Sigmoid colon (tissue), 6 donors: ENCODE measurements at regions not wholly inside any gene's neighbourhood (a gene's known extent, or its start where the extent isn't known, plus 50 kb on each side); places are given as distances from the start of the nearest gene placed in this dataset.

Experiments used
- DNase-seq: peaks from one replicate; pipeline ENCODE4 v3.0.0-alpha.2; 2019
- H3K27ac ChIP-seq, 4 donors: fragments of 200-600 bp; sonication (generic); one replicate each; pipeline ENCODE4 v1.5.1; 2016 to 2019; ENCODE audit warnings: mild to moderate bottlenecking in 1 of 4
- H3K27me3 ChIP-seq, 3 donors: fragments of 200-600 bp; sonication (generic); one replicate each; pipeline ENCODE4 v1.5.1; 2019; ENCODE audit warnings: mild to moderate bottlenecking in 1 of 3
- H3K36me3 ChIP-seq, 4 donors: fragments of 200-600 bp; sonication (generic); one replicate each; pipeline ENCODE4 v1.5.1; 2016 to 2019
- H3K4me1 ChIP-seq, 4 donors: fragments of 200-600 bp; sonication (generic); one replicate each; pipeline ENCODE4 v1.5.1; 2017 to 2019
- H3K4me3 ChIP-seq, 4 donors: fragments of 200-600 bp; sonication (generic); one replicate each; pipeline ENCODE4 v1.5.1; 2017 to 2019; ENCODE audit warnings: mild to moderate bottlenecking in 2 of 4, moderate library complexity in 1 of 4
- H3K9me3 ChIP-seq, 4 donors: fragments of 200-600 bp in 3 of 4; sonication (generic) in 3 of 4; one replicate each; pipeline versions ENCODE4 v1.5.1 to v1.6.1; 2013 to 2019
- EP300 ChIP-seq, 4 donors: sonication (generic); formaldehyde crosslinking; IDR thresholded peaks; one replicate each; pipeline ENCODE4 v1.6.1; 2017; ENCODE audit warnings: antibody characterized with exemption in 4 of 4
- POLR2A ChIP-seq, 2 donors: fragments of 450-650 bp; IDR thresholded peaks; one replicate each; pipeline ENCODE4 v1.6.1; 2016; ENCODE audit warnings: antibody characterized with exemption in 2 of 2, mild to moderate bottlenecking in 2 of 2, moderate library complexity in 2 of 2
- POLR2AphosphoS5 ChIP-seq, 4 donors: sonication (generic); formaldehyde crosslinking; IDR thresholded peaks; one replicate each; pipeline ENCODE4 v1.6.1; 2017; ENCODE audit warnings: antibody characterized with exemption in 4 of 4
- WGBS, 2 donors: extraction: QIAGEN DNeasy Blood & Tissue Kit; methylation state at CpG; one replicate each; pipeline ENCODE4 v1.1.7; 2013; 5-methylcytosine and 5-hydroxymethylcytosine counted together
- intact Hi-C: fragments of 100-400 bp; cut with DNase I; formaldehyde crosslinking; loops from one replicate; pipeline ENCODE4 v1.15.1; 2023
- TF ChIP-seq, protein P1 (sequence below), 4 experiments: fragments of 450-650 bp in 3 of 4; fragments of 200-600 bp in 1 of 4; IDR thresholded peaks; one replicate each; pipeline ENCODE4 v1.5.1; 2016 to 2019; ENCODE audit warnings: antibody characterized with exemption in 4 of 4, mild to moderate bottlenecking in 3 of 4, moderate library complexity in 2 of 4
- donor health status: healthy with polysubstance abuse.
- donor health status: healthy.

DNA sequence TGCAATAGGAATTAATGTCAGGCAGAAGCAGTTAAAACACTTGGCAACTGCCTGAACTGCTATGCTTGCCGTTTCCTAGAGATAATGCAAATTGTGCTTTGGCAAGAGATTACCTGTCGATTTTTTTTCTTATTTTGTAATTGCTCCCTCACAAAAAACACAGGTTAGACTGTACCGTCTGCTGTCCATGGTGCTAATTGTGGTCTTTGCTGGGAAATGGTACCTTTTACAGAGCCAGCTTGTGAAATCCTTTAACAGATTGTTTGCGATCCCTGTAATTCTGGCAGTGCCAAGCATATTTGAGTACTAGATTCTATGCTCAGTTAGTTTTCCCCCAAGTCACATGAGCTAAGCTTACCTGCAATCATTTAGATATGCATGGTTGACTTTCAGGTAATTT is 2125.8 kb upstream of the WWC1 start:
- 21 to 41% methylated on average over 4 of the region's 4 CpGs for WGBS, 2 donors
- intact Hi-C loops = no loop called here
- no peaks in the 10 kb centered on the region for H3K4me1 ChIP-seq
- H3K9me3 ChIP-seq = no peaks in the 10 kb centered on the region
- H3K27ac ChIP-seq = no peak overlapping the region
- TF ChIP-seq, protein P1, sequence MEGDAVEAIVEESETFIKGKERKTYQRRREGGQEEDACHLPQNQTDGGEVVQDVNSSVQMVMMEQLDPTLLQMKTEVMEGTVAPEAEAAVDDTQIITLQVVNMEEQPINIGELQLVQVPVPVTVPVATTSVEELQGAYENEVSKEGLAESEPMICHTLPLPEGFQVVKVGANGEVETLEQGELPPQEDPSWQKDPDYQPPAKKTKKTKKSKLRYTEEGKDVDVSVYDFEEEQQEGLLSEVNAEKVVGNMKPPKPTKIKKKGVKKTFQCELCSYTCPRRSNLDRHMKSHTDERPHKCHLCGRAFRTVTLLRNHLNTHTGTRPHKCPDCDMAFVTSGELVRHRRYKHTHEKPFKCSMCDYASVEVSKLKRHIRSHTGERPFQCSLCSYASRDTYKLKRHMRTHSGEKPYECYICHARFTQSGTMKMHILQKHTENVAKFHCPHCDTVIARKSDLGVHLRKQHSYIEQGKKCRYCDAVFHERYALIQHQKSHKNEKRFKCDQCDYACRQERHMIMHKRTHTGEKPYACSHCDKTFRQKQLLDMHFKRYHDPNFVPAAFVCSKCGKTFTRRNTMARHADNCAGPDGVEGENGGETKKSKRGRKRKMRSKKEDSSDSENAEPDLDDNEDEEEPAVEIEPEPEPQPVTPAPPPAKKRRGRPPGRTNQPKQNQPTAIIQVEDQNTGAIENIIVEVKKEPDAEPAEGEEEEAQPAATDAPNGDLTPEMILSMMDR (IDR thresholded peaks at IDR 0.05) = no peak
- no peak for TF ChIP-seq EP300 (IDR thresholded peaks at IDR 0.05)
- no peak for TF ChIP-seq POLR2A (IDR thresholded peaks at IDR 0.05)
- TF ChIP-seq POLR2AphosphoS5 (IDR thresholded peaks at IDR 0.05) = no peak
- no peak for DNase-seq
- no peaks in the 10 kb centered on the region for H3K36me3 ChIP-seq
- H3K27me3 ChIP-seq = no peaks in the 10 kb centered on the region
- H3K4me3 ChIP-seq = no peak overlapping the region

DNA sequence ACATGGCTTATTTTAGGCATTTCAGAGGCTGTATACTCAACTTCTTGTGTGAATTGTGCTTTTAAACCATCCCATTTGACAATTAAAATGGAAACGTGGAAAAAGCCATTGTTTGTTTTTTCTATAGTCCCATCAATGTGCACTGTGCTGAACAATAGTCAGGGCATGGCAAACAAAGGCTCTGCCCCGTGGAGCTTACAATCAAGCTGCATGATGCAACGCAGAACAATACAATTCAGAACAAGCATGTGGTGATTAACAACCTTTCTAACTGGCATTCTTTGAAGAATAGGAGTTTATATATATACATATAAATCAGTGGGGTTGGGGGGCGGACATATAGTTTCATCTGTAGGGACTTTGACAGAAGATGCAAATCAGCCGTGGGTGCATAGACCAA is 2125.4 kb upstream of the WWC1 start:
- Histone ChIP-seq H3K4me1 (no peaks in the 10 kb centered on the region), H3K9me3 (no peaks in the 10 kb centered on the region), H3K27me3 (no peaks in the 10 kb centered on the region), H3K36me3 (no peaks in the 10 kb centered on the region), H3K4me3 (no peak overlapping the region), H3K27ac (no peak overlapping the region)
- no peak for DNase-seq
- intact Hi-C loops = no loop called here
- 49 to 50% methylated on average over 5 of the region's 5 CpGs for WGBS, 2 donors
- no peak for TF ChIP-seq POLR2AphosphoS5 (IDR thresholded peaks at IDR 0.05)
- TF ChIP-seq POLR2A (IDR thresholded peaks at IDR 0.05) = no peak
- TF ChIP-seq, protein P1 (IDR thresholded peaks at IDR 0.05) = no peak
- no peak for TF ChIP-seq EP300 (IDR thresholded peaks at IDR 0.05)

DNA sequence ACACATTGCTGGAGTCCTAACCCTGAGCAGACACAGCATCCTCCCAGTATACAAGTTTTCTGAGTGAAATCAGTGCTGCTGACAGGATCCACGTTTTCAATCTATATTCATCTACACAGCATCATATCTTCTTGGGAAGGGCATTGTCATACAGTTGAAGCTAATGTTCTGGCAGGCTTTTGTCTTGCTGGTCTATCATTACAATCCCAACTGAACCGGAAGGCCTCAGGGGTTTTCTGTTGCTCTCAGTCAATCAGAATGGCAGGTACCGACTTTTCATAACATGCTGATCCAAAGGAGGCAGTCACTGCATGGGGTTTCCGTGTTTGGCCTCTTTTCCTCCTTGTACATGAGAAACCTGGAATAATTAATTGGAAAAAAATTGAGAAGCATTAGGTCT is 2118.8 kb upstream of the WWC1 start:
- Histone ChIP-seq H3K27ac (no peak overlapping the region), H3K4me1 (no peaks in the 10 kb centered on the region), H3K36me3 (no peaks in the 10 kb centered on the region), H3K27me3 (no peaks in the 10 kb centered on the region), H3K9me3 (no peaks in the 10 kb centered on the region), H3K4me3 (no peak overlapping the region)
- 71 to 80% methylated on average over 4 of the region's 4 CpGs for WGBS, 2 donors
- intact Hi-C loops = no loop called here
- TF ChIP-seq POLR2A (IDR thresholded peaks at IDR 0.05) = no peak
- TF ChIP-seq POLR2AphosphoS5 (IDR thresholded peaks at IDR 0.05) = no peak
- no peak for TF ChIP-seq EP300 (IDR thresholded peaks at IDR 0.05)
- TF ChIP-seq, protein P1 (IDR thresholded peaks at IDR 0.05) = no peak
- DNase-seq = no peak

DNA sequence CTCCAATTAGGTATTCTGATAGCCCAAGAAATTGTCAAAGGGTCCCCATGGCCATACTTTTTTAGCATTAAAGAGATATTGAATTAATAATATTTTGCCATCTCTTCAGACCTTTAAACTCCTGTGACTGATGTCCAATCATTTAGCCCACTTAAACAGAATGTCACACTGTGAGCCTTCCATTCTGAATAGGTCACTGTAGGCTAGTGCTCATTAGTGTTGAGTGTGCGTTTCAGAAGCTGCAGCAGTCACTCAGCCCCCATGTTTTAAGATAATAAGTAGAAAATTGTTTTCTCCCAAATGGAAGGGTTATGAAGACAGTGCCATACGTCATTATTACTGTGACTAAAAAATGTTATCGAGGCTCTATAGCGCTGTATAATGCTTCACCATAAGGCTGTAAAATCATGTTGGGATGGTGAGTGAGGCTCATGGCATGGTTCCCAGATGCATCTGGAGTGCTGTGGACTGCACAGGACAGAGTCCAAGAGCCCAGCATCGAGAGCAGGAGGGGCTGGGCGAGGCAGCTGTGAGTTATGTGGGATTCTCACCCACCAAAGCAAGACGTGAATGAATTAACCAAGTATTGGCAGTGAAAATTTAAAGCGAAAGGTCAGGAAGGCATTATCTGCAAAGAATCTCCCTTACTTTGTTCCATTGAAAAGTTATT is 2112.9 kb upstream of the WWC1 start:
- no peak for DNase-seq
- Histone ChIP-seq H3K27ac (no peak overlapping the region), H3K4me1 (peaks cover 0 to 5% (median 2%) of the 10 kb centered on the region in 4 donors), H3K4me3 (no peak overlapping the region), H3K36me3 (no peaks in the 10 kb centered on the region), H3K27me3 (no peaks in the 10 kb centered on the region), H3K9me3 (no peaks in the 10 kb centered on the region)
- WGBS, 2 donors = 29 to 52% methylated on average over 8 of the region's 8 CpGs
- intact Hi-C loops = no loop called here
- TF ChIP-seq, protein P1 (IDR thresholded peaks at IDR 0.05) = no peak
- TF ChIP-seq POLR2A (IDR thresholded peaks at IDR 0.05) = no peak
- no peak for TF ChIP-seq EP300 (IDR thresholded peaks at IDR 0.05)
- no peak for TF ChIP-seq POLR2AphosphoS5 (IDR thresholded peaks at IDR 0.05)

DNA sequence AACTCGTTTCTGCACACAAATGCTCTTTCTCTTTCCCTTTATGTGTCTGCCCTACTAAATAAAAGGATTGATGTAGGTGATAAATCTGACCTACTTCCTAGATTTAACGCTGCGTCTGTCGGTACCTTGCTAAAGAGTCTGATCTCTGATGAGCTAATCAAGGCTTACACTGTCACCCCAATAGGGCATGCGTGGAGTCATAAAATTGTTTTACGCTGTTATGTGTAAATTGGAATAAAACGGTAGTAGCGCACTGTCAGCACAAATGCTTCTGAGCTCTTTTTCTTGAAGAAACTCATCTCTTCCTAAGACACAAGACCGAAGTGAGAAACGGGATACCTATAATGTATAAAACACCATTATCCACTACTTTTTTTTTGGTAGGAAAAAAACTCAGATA is 2106.3 kb upstream of the WWC1 start:
- intact Hi-C loops = no loop called here
- no peaks in the 10 kb centered on the region for H3K27me3 ChIP-seq
- no peak overlapping the region for H3K4me3 ChIP-seq
- TF ChIP-seq POLR2A (IDR thresholded peaks at IDR 0.05) (no peak), POLR2AphosphoS5 (IDR thresholded peaks at IDR 0.05) (no peak), EP300 (IDR thresholded peaks at IDR 0.05) (no peak)
- TF ChIP-seq, protein P1 (IDR thresholded peaks at IDR 0.05) = no peak
- no peaks in the 10 kb centered on the region for H3K36me3 ChIP-seq
- 78 to 80% methylated on average over 10 of the region's 10 CpGs for WGBS, 2 donors
- DNase-seq = no peak
- no peaks in the 10 kb centered on the region for H3K9me3 ChIP-seq
- no peak overlapping the region for H3K27ac ChIP-seq
- H3K4me1 ChIP-seq = no peaks in the 10 kb centered on the region
